ENCODE measurements at regions not wholly inside any gene's neighbourhood (a gene's known extent, or its start where the extent isn't known, plus 50 kb on each side); places are given as distances from the start of the nearest gene placed in this dataset.
"Not testable (repeated sequence)": the region's sequence is repeated elsewhere in the genome, so short reads cannot be mapped to it uniquely, and the experiment has no call there.

- DNase-seq (ENCODE audit: low read depth in 4 of 4, low spot score in 3 of 4) = no peak
Observed at GRCh38 chr13:108082481-108082880, 132.9 kb downstream of the LIG4 start.

- DNase-seq (ENCODE audit: low read depth in 4 of 4, low spot score in 3 of 4) = no peak
Observed at GRCh38 chr13:108077284-108077683, 138.1 kb downstream of the LIG4 start.

DNA sequence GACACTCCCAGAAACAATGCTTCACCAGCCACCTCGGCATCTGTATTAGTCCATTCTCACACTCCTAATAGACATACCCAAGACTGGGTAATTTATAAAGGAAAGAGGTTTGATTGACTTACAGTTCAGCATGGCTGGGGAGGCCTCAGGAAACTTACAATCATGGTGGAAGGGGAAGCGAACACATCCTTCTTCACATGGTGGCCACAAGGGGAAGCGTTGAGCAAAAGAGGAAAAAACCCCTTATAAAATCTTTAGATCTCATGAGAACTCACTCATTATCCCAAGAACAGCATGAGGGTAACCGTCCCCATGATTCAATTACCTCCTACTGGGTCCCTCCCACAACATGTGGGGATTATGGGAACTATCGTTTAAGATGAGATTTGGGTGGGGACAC, 140.9 kb downstream of the LIG4 start:
- DNase-seq (ENCODE audit: low read depth in 4 of 4, low spot score in 3 of 4) = not testable (repeated sequence)

- no peak for DNase-seq (ENCODE audit: low read depth in 4 of 4, low spot score in 3 of 4)
Observed at GRCh38 chr13:108070925-108071324, 144.4 kb downstream of the LIG4 start.

- DNase-seq (ENCODE audit: low read depth in 4 of 4, low spot score in 3 of 4) = no peak
Observed at GRCh38 chr13:108070491-108070890, 144.8 kb downstream of the LIG4 start.

DNA sequence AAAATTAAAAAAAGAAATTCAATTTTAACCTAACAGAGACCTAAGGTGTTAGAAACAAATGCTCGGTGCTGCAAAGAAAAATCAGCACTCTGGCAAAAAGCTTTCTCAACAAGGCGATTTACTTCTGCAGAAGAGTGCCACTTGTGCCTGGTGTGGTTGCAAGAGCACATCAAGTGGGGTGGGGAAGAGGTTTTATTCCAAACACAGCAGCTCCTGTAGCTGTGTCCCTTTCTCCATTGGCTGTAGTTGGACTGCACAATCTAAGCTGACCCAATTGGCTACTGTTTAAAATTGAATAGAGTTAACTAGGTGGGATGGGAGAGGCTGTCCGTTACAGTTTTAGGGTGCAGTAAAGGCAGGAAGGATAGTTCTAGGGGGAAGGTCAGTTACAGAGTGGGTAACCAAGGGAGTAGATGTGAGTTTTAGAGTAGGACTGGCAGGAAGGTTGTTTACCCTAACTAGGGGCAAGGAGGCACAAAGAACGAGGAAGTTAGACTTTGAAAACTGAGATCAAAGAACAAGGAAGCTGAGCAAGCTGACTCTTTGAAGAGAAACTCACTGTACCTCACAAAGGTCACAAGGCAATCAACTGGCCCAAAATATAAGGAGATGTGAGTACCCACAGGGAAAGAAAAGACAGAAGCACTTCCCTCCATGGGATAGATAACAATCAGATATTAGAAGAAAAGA, 145.7 kb downstream of the LIG4 start:
- no peak for DNase-seq (ENCODE audit: low read depth in 4 of 4, low spot score in 3 of 4)

GRCh38 chr13:108064372-108064771, 151.0 kb downstream of the LIG4 start:
- DNase-seq (ENCODE audit: low read depth in 4 of 4, low spot score in 3 of 4) = not testable (repeated sequence)

GRCh38 chr13:108060111-108060510, 155.2 kb downstream of the LIG4 start:
- no peak for DNase-seq (ENCODE audit: low read depth in 4 of 4, low spot score in 3 of 4)

- no peak for DNase-seq (ENCODE audit: low read depth in 4 of 4, low spot score in 3 of 4)
Observed at GRCh38 chr13:108056278-108056677, 159.1 kb downstream of the LIG4 start.

GRCh38 chr13:108049211-108049610, 166.1 kb downstream of the LIG4 start:
- DNase-seq (ENCODE audit: low read depth in 4 of 4, low spot score in 3 of 4) = no peak

DNA sequence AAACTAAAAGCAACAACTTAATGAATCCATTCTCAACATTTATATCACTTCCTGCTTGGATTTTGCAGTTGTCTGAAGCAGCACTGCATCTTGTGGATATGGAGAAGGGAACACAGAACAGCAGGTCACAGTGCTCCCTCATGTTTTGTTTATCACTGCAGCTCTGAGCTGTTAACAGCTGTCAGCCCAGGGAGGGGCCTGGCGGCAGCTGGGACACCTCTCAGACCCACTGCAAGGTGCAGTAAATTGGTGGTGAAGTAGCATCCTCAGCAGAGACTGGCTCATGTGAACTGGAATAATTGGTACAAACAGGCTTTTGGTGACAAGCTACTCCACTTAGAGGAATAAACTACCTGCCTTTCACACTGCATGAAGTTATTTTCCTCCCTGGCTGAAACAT, 170.4 kb downstream of the LIG4 start:
- no peak for DNase-seq (ENCODE audit: low read depth in 4 of 4, low spot score in 3 of 4)

DNA sequence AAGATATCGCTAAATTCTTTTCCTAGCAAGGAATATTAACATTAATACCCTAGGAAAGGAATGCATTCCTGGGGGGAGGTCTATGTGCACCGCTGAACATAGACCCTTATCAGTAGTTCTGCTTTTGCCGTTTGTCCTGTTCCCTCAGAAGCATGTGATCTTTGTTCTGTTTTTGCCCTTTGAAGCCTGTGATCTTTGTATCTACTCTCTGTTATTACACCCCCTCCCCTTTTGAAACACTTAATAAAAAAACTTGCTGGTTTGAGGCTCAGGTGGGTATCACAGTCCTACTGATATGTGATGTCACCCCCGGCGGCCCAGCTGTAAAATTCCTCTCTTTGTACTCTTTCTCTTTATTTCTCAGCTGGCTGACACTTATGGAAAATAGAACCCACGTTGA, 172.5 kb downstream of the LIG4 start:
- not testable (repeated sequence) for DNase-seq (ENCODE audit: low read depth in 4 of 4, low spot score in 3 of 4)

DNA sequence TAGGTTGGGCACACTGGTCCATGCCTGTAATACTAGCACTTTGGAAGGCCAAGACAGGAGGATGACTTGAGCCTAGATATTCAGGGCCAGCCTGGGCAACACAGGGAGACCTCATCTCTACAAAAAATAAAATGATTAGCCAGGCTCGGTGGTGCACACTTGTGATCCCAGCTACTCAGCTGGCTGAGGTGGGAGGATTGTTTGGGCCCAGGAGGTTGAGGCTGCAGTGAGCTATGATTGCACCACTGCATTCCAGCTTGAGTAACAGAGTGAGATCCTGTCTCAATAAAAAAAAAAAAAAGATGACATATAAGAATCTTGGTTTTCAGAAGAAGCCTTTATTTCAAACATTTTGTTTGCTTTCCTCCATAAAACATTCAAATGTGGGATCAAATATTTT, 178.0 kb downstream of the LIG4 start:
- DNase-seq (ENCODE audit: low read depth in 4 of 4, low spot score in 3 of 4) = no peak

GRCh38 chr13:108036411-108036932, 178.9 kb downstream of the LIG4 start:
- no peak for DNase-seq (ENCODE audit: low read depth in 4 of 4, low spot score in 3 of 4)

- DNase-seq (ENCODE audit: low read depth in 4 of 4, low spot score in 3 of 4) = no peak
Observed at GRCh38 chr13:108034909-108035410, 180.4 kb downstream of the LIG4 start.

GRCh38 chr13:108033800-108034707, 181.3 kb downstream of the LIG4 start:
- no peak for DNase-seq (ENCODE audit: low read depth in 4 of 4, low spot score in 3 of 4)

- DNase-seq (ENCODE audit: low read depth in 4 of 4, low spot score in 3 of 4) = no peak
Observed at GRCh38 chr13:108031865-108032264, 183.5 kb downstream of the LIG4 start.

DNA sequence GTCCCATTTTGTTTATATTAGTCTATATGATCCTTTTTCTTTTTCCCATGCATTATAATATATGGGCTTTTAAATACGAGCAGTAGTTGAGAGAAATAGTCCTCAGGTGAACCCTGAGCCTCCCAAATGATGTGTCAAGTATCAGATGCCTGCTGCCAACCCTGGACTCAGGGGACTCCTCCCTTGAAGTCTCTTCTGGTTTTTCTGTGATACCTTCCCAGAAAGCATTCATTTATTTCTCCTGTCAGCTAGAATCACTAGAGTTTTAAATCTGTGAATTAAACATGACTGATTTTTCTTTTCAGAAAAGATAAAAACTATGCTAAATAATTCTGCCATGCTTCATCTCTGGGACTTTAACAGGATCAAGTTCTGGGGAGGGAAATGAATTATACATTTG, 184.6 kb downstream of the LIG4 start:
- no peak for DNase-seq (ENCODE audit: low read depth in 4 of 4, low spot score in 3 of 4)

GRCh38 chr13:108026680-108027410, 188.5 kb downstream of the LIG4 start:
- no peak for DNase-seq (ENCODE audit: low read depth in 4 of 4, low spot score in 3 of 4)

- DNase-seq (ENCODE audit: low read depth in 4 of 4, low spot score in 3 of 4) = no peak
Observed at GRCh38 chr13:108020027-108020426, 195.3 kb downstream of the LIG4 start.

- no peak for DNase-seq (ENCODE audit: low read depth in 4 of 4, low spot score in 3 of 4)
Observed at GRCh38 chr13:108018371-108018870, 196.9 kb downstream of the LIG4 start.
